ENCODE measurements at regions not wholly inside any gene's neighbourhood (a gene's known extent, or its start where the extent isn't known, plus 50 kb on each side); places are given as distances from the start of the nearest gene placed in this dataset.
"Not testable (repeated sequence)": the region's sequence is repeated elsewhere in the genome, so short reads cannot be mapped to it uniquely, and the experiment has no call there.

- H3K27me3 ChIP-seq, result no peaks in the 10 kb centered on the region
- peak in 1 of 2 donors; percentile 54 for DNase-seq
- no peak overlapping the region for H3K4me3 ChIP-seq
- intact Hi-C loops (cut with DNase I; ENCODE audit: low total_unique reads), result no loop called here
- no peaks in the 10 kb centered on the region for H3K4me1 ChIP-seq
- TF ChIP-seq POLR2A (IDR thresholded peaks at IDR 0.05), result no peak
- no peak for TF ChIP-seq CTCF (IDR thresholded peaks at IDR 0.05)
- H3K27ac ChIP-seq, result no peak overlapping the region
- no peaks in the 10 kb centered on the region for H3K36me3 ChIP-seq
- H3K9me3 ChIP-seq, result no peaks in the 10 kb centered on the region
Observed at GRCh38 chr6:169915769-169916550, 164.5 kb downstream of the ERMARD start.

DNA sequence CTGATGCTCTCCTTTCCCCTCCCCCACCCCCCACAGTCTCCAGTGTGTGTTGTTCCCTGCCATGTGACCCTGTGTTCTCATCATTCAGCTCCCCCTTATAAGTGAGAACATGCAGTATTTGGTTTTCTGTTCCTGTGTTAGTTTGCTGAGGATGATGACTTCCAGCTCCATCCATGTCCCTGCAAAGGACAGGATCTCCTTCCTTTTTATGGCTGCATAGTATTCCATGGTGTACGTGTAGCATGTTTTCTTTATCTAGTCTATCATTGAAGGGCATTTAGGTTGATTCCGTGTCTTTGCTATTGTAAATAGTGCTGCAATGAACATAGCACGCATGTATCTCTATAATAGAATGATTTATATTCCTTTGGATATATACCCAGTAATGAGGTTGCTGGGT lies 162.3 kb downstream of the ERMARD start:
- H3K4me3 ChIP-seq; H3K4me1 ChIP-seq; H3K27me3 ChIP-seq; H3K36me3 ChIP-seq; intact Hi-C loops (cut with DNase I; ENCODE audit: low total_unique reads); H3K9me3 ChIP-seq; DNase-seq; H3K27ac ChIP-seq: not testable (repeated sequence)

- Histone ChIP-seq H3K36me3 (no peaks in the 10 kb centered on the region), H3K9me3 (no peaks in the 10 kb centered on the region), H3K4me3 (no peak overlapping the region), H3K27ac (no peak overlapping the region), H3K4me1 (no peaks in the 10 kb centered on the region), H3K27me3 (no peaks in the 10 kb centered on the region)
- TF ChIP-seq CTCF (IDR thresholded peaks at IDR 0.05) (no peak), POLR2A (IDR thresholded peaks at IDR 0.05) (no peak)
- no peak for DNase-seq
- intact Hi-C loops (cut with DNase I; ENCODE audit: low total_unique reads), result no loop called here
Observed at GRCh38 chr6:169913096-169913638, 161.7 kb downstream of the ERMARD start.

GRCh38 chr6:169912266-169913095 lies 161.1 kb downstream of the ERMARD start:
- Histone ChIP-seq H3K27me3 (no peaks in the 10 kb centered on the region), H3K4me3 (no peak overlapping the region), H3K4me1 (no peaks in the 10 kb centered on the region), H3K36me3 (no peaks in the 10 kb centered on the region), H3K9me3 (no peaks in the 10 kb centered on the region), H3K27ac (no peak overlapping the region)
- TF ChIP-seq POLR2A (IDR thresholded peaks at IDR 0.05), result no peak
- no peak for TF ChIP-seq CTCF (IDR thresholded peaks at IDR 0.05)
- DNase-seq, result no peak
- intact Hi-C loops (cut with DNase I; ENCODE audit: low total_unique reads), result no loop called here

DNA sequence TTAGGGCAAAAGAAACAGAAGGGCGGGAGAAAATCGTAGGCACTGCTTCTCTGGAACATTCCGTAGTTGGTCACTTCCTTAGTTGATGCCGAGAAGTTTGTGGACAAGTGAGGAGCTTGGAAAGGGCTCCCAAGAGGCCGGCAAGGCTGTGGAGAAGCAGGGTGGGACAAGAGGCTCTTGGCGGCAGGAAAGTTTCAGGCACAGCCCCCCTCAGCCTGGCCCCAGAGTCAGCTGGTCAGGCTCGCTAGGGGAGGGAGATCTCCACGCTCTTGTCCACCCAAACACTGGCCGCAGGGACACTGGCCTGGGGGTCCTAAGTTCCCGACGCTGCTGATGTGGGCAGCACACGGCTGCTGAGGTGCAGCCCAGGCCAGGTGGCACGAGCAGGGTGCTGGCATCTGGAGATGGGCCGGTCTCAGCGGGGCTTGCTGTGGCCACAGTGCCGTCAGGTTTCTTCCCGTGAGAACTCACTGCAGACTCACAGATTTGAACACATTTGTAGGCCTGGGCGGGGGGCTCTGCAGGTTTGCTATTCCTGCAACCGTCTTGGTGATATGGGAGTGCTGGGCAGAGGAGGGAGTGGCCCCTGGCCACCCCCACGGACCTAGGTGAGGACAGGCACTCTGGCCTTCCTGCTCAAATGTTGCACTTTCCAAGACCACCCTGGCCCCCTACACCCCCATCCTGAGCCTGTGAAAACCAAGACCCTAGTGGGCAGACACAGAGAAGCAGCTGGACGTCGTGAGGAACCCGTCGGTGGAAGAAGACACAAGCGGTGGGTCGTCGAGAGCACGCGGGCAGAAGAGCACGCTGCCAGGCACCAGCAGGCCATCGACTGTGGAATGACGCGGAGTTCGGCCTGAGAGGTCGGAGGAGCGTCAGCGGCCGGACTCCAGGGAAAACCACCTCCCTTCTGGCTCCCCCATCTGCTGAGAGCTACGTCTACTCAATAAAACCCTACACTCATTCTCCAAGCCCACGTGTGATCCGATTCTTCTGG lies 160.1 kb downstream of the ERMARD start:
- H3K4me1 ChIP-seq, result no peaks in the 10 kb centered on the region
- H3K9me3 ChIP-seq, result no peaks in the 10 kb centered on the region
- H3K4me3 ChIP-seq, result no peak overlapping the region
- DNase-seq, result no peak
- no peaks in the 10 kb centered on the region for H3K27me3 ChIP-seq
- TF ChIP-seq POLR2A (IDR thresholded peaks at IDR 0.05) (no peak), CTCF (IDR thresholded peaks at IDR 0.05) (no peak)
- no peak overlapping the region for H3K27ac ChIP-seq
- intact Hi-C loops (cut with DNase I; ENCODE audit: low total_unique reads), result no loop called here
- no peaks in the 10 kb centered on the region for H3K36me3 ChIP-seq
